T-helper 1 cell (primary cell): ENCODE measurements at regions not wholly inside any gene's neighbourhood (a gene's known extent, or its start where the extent isn't known, plus 50 kb on each side); places are given as distances from the start of the nearest gene placed in this dataset.
A peak's percentile ranks its signal among the peaks of the same experiment; 100 is the strongest.

Source experiments
- DNase-seq, 5 donors: peaks; one replicate each; pipeline ENCODE4 v3.0.0-alpha.2; 2012 to 2020

DNA sequence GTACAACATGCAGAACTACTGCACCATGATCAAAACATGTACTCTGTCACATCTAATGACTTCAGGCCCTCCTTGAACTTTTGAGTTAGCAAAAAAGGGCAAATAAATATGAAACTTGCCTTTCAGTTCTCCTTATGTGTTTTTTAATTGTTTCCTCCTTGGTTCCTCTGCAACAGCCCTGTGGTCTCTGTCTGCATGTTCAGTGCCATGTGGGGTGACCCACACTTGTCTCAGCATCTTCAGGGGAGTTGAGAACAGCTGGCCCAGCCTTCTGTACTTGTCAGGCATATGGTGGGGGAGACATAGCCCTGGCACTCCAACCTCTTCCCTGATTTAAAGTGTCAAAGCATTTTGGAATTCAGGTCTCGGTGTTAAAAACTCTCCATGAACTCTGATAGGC lies 188.0 kb upstream of the PGRMC2 start:
- DNase-seq = no peak

DNA sequence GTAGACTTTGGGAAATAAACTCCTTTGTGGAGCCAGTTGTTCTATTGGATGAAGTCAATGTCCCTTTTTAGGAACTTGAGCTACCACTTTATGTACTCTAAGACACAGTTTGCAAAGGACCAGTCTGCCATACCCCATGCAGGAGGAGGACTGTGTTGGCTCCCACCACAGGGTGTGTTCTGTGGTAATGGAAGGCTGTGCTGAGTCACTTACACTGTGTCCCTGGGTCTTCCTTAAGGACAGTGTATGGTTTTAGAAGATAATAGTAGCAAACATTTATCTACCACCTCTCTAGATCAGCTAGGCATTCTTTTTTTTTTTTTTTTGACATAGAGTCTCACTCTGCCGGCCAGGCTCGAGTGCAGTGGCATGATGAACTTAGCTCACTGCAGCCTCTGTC lies 184.0 kb upstream of the PGRMC2 start:
- DNase-seq = no peak

DNA sequence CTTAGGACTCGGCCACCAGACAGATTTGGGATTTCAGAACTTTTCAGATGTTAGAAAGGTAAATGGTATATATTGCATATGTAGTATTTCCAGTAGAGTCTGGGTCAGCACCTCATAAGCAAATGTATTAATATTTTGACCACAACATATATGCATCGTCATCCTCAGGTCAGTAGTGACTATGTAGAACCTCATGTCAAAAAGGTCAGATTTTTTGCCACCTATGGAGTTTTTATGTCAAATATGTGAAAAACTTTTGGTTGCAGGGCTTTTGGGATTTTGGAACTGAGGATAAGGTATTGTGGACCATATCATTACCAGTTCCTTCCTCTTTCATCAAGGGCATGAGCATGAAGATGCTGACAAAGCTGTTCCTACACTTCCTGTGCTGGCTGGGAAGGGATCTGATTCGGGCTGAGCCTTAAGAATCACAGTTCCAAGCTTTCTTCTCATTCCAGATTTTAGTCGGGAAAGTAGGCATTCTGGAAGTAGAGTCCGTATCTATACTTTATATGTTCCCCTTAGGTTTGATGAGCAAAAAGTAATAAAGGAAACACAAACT lies 183.0 kb upstream of the PGRMC2 start:
- no peak for DNase-seq

DNA sequence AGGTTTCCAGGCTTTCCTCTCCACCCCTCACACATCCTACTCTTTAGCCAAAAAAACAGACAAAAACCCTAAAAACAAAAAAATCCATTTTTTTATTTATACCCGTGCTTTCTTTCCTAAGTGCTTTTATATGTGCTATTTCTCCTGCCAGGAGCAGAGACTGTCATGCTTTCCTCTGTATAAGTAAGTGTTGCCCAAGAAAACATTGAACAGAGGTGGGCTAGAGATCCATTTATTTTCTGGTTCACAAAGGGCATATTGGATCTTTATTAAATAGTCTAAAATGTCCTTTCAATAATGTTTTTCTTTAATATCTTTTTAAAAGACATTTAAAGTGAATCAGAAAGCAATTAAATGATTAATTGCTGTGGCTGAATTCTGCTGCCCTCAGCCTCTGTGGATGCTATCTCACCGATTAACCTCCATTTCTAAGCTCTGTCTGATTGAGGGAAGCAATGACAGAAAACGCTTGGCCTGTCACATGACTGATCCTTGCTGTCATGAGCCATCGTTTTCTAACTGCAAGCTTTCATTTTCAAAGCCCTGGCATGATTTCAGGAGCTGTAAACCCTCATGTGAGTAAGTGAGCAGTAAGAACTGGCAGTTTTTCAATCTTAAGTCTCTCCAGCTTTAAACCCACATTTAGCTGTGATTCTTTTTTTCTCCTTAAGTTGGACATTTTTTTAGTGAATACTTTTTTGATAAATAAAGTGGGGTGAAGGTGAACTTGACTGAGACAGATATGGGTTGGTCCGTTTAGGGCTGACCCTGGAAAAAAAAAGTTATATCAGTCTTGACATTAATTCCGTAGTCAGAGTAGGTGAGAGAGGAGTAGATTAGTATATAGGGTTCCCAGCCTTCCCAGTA lies 180.7 kb upstream of the PGRMC2 start:
- DNase-seq = no peak

DNA sequence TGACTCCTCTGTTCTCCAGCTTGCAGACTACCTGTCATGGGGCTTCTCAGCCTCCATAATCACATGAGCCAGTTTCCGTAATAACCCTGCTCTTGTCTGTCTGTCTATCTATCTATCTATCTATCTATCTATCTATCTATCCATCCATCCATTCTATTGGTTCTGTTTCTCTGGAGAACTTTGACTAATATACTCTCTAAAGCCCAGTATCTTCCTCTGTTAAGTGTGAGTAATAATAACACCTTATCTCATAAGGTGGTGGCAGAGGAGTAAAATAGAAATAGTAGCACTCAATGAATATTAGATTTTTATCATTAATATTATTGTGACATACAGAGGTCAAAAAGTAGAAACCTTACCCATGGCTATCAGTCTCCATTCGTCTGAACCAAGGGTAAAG lies 177.9 kb upstream of the PGRMC2 start:
- no peak for DNase-seq

DNA sequence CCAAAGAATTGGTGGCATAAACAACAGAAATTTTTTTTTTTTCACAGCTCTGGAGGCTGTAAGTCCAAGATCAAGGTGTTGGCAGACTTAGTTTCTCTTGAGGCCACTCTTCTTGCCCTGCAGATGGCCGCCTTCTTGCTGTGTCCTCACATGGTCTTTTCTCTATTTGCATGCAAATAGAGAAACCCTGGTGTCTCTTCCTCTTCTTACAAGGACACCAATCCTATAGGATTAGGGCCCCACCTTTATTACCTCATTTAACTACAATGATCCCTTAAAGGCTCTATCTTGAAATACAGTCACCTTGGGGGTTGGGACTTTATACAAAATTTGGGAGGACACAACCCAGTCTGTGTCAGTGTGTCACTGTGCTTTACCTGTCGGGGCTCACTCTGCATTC lies 175.4 kb upstream of the PGRMC2 start:
- DNase-seq = no peak

DNA sequence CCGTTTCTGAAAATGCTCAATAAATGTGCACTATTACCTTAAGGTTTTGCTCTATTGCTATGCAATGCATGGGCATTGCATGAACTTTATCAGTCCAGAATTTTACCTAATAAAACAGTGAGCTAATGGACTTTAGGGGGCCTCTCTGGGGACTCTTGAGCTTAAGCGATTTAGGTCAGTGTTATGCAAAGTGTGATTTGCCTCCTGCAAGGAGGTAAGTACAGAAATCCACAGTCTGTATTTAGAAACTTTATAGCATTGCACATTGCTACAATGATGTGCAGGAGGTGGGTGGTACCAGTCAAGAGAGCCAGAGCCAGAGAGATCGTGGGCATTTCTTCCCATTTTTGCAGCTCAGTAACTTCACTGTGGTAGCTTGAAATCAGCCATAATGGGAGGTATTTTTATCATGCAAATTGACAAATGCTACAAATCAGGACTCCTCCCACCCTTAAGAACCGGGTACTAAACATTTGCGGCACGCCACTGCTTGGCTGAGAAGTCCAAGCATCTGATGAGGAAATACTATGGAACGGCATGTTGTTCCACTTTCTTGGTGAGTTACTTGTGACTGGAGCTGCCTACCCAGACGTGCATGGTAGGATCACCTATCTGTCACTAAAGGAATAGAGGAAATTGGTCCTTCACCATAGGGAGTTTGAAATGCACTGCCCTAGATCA lies 174.6 kb upstream of the PGRMC2 start:
- no peak for DNase-seq

DNA sequence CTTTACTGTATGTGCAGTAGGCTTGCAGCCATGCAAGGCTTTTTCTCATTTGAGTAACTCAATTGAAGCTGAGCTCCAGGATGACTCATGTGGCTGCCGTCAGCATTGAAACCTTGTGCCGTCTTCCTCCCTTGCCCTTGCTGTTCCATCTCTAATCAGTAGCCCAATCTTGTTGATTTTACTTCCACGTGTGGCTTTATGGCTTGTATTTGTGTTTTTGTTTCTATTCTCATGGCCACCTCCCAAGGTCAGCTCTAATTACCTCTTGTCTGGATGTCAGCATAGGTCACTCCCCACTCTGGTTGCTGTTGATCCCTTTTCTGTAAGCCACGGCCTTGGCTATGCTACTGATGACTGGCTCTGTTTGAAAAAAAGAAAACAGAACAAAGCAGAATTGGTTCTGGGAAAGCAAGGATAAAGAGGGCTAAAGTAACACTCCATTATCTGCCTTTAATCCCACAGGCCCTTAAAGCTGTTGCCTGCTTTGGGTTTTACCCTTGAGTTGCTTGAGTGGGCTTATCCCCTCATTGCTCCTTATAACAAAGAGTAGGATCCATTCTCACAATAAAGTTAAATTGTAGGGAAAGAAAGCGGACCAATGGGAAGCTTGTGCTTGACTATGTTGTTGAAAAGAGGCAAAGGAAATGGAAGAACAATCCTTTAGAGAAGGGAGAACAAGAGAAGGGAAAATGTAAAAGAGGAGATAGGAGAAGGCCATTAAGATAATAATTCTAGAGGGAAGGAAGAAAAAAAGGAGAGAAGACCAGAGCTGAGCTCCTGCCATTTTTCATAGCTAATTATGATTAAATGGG lies 173.9 kb upstream of the PGRMC2 start:
- no peak for DNase-seq

DNA sequence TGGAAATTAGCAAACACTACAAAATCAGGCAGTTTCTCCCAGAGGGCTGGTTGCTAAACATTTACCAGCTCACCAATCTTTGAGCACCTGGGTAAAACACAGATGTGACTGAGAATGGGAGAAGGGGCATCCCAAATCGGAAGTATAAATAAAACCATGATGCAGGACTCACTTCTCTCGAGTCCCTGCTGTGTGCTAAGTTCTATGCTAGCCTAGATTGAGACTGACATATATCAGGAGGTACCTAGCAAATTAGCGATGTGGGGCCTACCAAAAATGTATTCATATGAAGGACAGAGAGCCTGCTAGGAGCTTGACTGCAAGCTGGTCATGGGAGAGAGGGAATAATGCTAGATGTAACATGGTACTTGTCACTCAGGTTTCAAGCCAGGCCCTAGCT lies 171.9 kb upstream of the PGRMC2 start:
- no peak for DNase-seq

DNA sequence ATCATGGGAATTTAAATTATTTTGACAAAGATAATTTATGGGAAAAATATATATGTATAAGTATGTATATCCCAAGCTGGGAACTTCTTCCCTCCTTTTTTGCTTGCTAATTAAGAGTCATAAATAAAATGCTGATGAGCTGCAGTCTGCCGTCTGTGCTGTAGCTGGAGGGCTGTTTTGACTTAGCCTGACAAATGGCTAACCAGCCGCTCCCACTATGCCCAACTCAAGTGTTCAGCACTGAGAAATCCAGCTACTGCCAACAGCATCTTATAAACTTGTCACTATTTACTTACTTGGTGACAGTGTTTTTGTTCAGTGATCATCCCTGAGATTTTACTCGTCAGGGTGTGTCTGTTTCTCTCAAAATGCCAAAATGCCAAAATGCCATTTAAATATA lies 171.2 kb upstream of the PGRMC2 start:
- DNase-seq = no peak

DNA sequence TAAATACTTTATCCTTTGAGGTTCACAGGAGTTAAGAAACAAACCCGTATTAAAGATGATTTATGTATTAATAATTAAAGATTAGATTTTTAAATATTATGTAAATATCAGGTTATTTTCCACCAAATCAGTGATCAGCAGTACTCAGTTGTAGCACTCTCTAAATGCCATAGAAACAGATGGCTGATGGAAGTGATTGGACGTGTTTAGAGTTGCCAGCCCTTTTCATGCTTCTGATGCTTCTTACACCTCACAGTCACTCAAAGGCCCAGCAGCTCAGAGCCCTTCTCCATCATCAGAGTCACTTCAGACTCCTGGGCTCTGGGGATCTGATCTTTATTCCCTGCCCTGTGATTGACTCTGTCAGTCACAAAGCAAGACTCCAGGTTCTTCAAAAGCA lies 170.1 kb upstream of the PGRMC2 start:
- no peak for DNase-seq

DNA sequence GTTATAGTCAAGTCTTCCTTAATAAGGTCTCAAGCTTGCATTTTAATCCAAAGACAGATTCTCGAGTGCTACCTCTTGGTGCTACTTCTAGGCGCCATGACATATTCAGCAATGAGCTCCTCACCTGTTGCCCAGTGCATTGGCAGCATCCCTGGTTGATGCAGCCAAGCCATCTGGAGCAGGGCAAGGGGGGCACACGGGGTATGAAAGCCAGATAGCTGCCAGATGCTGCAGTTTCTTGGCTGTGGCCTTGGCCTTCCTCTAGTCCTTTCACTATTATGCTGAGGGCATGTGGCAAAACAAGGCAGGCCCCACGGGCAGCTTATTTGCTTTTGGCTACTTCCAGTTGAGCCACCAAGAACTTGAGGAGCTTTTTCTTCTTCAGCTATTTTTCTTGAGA lies 168.6 kb upstream of the PGRMC2 start:
- DNase-seq = no peak

DNA sequence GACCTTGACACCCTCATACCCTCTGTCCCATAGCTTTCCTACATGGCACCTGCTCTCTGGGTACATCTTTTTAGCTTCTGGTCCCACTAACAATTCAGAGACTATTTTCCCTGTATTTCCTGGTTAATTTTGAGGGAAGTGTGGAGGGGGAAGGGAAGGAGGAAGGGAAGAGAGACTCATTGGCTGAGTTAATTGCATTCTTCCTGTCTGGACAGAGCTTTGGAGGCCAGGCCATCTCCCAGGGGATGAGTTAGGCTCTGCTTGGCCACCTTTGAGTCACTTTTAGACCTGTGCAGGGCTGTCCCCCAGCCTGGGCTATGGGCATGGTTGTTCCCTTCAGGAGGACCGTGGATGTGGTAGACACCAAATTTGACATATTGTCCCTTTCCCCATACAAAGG lies 167.9 kb upstream of the PGRMC2 start:
- DNase-seq = no peak

DNA sequence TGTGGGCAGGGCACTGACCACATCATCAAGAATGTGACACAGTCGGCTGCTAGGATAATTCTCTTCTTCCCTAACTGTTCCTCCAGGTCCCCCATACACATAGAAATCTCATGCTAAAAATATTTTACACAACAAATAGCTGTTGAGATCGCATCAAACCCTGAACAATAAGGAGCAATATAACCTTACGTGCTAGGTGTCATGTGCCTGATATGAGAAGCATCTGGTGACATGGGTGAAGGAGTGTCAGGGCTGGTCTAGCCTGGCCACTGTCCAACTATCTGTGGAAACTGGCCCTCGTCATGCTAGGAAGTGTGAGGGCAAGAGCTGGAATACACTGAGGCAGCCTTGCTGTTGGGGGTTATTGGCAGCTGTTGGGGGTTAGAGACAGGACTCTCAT lies 167.3 kb upstream of the PGRMC2 start:
- DNase-seq = no peak

DNA sequence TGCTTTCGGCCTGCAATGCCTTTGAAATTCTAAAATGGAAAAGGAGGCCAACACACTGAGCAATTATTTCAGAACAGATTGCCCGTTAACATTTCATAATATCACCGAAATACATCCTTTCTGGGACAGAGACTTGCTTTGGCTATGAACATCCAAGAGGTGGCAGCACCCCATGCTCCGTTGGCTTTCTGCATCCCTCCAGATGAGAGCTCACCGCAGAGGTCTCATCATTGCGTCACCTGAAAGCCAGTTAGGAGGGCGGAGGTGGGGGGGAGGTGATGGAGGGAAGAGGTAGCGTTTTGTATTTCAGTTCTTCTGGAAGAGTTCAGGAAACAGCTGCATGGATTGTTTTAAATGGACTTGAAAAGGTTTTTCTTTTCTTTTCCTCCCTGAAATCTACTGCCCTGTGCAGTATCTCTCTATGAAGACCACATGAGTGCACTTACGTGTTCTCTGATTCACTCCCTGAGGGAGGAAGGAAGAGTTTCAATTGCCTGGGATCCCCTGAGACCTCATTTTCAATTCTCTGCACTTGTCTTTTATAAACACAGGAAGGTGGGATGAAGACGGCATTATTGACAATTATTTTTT lies 166.8 kb upstream of the PGRMC2 start:
- peak in 4 of 5 donors; percentile 14 to 65 (median 24) for DNase-seq

DNA sequence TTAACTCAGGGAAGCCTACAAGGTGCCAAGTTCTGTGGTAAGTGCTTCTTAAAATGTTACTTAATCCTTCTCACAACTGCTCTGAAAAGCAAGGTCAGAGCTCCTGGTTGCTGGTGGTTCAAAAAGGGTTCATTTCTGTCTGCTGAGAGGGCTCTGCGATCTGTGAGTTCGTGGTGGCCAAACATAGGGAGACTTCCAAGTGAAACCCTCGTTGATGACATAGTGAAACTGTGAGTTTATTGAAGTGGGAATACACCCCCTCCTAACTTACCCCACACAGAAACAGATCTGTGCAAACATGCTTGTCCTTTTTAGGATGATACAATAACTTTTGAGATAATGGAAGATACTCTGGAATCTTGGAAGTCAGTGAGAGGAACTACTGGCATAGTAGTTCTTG lies 164.8 kb upstream of the PGRMC2 start:
- DNase-seq = no peak

DNA sequence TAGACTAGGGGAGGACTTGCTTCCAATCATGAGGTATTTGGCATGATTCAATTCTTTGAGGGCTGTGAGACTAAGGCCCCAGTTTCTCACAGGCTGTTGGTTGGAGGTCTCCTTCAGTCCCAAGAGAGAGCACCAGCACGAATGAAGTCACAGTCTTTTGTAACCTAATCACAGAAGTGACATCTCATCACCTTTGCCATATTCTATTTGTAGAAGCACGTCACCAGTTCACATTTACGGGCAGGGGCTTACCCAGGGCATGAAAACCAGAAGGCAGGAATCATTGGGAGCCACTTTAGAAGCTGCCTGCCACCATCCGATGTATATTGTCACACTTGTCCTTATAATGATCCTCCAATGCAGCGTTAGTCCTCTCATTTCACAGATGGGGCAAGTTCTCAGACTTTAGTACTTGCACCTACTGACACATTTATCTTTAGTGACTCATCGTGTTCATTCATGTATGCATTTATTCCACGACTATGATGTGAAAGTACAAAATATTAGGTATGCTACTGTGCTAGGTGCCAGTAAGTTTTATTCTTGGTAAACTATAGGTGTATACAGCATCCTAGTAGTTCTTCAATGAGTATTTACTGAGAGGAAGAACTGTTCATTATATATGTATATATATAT lies 163.8 kb upstream of the PGRMC2 start:
- no peak for DNase-seq

DNA sequence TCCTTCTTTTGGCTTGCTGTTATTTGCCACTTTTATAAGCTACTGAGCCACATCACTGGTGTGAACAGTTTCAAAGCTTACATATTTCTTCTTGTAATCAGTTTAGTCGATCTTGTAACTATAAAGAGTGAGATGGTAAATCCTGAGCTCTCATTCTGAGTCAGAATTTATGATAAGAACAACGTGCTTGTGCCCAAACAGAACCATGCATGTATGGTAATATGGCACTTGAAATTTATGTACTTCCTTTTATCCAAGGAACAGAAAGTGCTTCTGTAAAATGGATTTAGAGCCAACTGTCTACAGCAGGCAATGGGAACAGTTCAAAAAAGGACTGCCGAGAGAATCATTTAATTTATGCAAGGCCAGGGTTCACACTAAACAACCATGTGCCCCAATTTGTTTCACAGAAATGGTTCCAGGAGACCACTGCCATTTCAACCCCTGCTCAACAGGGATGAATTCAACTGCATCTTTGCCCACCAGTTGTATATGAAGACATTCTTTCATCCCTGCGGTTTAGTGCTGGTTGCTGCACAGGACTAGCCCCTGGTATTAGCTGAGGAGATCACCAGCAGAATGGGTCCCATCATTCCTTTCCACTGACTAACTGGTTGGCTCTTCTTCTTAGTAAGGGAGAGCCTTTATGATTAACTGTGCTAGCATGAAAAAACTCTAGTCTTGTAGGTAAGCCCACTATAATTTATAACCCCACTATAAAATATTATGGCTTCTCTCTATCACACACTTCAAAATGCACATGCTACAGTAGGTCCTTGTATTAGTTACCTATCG lies 162.9 kb upstream of the PGRMC2 start:
- DNase-seq = no peak

DNA sequence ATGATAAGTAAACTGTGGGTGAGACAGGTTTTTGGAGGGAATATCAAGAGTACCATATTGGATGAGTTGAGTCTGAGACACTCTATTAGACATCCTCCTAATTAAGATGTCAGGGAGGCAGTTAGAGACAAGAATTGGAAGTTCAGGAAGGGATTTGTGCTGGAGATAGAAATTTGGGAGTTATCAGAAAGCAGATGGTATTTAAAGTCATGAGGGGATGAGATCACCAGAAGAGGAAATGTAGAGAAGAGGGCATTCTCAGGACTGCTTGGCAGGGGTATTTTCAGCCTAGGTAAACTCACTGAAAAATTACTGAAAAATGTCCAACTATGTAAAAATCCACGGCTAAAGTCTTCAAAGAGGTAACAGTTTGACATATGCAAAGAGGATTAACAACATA lies 161.6 kb upstream of the PGRMC2 start:
- no peak for DNase-seq

DNA sequence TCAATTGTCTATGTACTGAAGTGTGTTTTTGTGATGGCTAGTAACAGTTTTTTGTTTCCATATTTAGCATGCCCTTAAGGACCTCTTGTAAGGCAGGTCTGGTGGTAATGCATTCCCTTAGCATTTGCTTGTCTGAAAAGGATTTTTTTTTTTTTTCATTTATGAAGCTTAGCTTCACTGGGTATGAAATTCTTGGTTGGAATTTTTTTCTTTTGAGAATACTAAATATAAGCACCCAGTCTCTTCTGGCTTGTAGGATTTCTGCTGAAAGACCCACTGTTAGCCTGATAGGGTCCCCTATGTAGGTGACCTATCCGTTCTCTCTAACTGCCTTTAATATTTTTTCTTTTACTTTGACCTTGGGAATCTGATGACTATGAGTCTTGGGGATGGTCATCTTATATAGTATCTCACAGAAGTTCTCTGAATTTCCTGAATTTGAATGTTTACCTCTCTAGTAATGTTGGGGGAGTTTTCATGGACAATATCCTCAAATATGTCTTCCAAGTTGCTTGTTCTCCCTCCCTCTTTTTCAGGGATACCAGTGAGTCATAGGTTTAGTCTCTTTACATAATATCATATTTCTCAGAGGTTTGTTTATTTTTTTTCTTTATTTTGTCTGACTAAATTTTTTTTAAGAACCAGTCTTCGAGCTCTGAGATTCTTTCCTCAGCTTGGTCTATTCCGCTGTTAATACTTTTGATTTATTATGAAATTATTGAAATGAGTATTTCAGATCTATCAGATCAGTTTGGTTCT lies 157.1 kb upstream of the PGRMC2 start:
- no peak for DNase-seq

DNA sequence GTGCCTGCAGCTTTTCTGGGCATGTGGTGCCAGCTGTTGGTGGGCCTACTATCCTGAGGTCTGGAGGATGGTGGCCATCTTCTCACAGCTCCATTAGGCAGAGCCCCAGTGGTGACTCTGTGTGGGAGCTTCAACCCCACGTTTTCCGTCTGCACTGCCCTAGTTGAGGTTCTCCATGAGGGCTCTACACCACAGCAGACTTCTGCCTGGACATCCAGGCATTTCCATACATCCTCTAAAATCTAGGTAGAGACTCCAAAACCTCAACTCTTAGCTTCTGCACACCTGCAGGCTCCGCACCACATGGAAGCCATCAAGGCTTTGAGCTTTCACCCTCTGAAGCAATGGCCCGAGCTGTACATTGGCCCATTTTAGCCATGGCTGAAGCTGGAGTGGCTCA lies 153.3 kb upstream of the PGRMC2 start:
- no peak for DNase-seq
